GM12873 (cell line): ENCODE measurements at regions not wholly inside any gene's neighbourhood (a gene's known extent, or its start where the extent isn't known, plus 50 kb on each side); places are given as distances from the start of the nearest gene placed in this dataset.

ENCODE experiments used
- TF ChIP-seq, protein P1 (sequence below): IDR thresholded peaks from 2 replicates; pipeline ENCODE4 v1.5.1; 2012; ENCODE audit warnings: low read depth, mild to moderate bottlenecking, moderate library complexity, low read length, control low read depth; ENCODE audit not compliant: insufficient read depth; ENCODE audit errors: missing control alignments

DNA sequence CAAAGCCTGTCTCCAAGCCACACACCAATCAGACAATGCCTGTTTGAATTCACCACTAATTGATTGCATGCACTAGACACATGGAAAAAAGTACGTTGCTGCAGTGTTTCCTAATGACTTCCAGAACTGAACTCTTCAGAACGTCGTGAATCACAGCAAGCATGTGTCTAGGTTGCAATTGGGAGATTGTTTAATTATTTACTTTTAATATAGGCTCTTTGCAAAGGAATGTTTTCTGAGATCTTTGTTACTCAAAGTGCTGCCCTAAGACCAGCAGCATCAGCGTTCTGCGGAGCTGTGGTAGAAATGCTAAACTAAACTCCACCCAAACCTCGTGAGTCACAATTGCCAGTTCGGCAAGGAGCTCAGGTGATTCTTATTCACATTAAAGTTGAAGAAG lies 52.7 kb upstream of the CCDC68 start:
- TF ChIP-seq, protein P1, sequence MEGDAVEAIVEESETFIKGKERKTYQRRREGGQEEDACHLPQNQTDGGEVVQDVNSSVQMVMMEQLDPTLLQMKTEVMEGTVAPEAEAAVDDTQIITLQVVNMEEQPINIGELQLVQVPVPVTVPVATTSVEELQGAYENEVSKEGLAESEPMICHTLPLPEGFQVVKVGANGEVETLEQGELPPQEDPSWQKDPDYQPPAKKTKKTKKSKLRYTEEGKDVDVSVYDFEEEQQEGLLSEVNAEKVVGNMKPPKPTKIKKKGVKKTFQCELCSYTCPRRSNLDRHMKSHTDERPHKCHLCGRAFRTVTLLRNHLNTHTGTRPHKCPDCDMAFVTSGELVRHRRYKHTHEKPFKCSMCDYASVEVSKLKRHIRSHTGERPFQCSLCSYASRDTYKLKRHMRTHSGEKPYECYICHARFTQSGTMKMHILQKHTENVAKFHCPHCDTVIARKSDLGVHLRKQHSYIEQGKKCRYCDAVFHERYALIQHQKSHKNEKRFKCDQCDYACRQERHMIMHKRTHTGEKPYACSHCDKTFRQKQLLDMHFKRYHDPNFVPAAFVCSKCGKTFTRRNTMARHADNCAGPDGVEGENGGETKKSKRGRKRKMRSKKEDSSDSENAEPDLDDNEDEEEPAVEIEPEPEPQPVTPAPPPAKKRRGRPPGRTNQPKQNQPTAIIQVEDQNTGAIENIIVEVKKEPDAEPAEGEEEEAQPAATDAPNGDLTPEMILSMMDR = no peak
